ENCODE measurements at regions not wholly inside any gene's neighbourhood (a gene's known extent, or its start where the extent isn't known, plus 50 kb on each side); places are given as distances from the start of the nearest gene placed in this dataset.

- no peak for DNase-seq
These were observed 1084.9 kb downstream of the BRD1 start for GRCh38 chr22:48742556-48743343.

DNA sequence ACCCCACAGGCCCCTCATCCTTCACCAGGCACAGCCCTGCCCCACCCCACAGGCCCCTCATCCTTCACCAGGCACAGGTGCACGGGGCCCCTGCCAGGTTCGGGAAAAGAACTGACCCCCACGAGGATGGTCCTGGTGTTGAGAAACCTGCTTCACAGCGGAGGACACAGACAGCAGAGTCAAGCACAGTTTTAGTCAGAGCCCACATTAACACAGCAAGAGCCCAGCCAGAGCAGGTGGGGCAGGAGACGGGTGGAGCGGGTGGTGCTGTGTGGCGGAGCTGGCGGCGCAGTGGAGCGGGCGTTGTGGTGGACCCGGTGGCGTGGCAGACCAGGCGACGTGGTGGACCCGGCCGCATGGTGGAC is 1085.5 kb downstream of the BRD1 start:
- no peak for DNase-seq

DNA sequence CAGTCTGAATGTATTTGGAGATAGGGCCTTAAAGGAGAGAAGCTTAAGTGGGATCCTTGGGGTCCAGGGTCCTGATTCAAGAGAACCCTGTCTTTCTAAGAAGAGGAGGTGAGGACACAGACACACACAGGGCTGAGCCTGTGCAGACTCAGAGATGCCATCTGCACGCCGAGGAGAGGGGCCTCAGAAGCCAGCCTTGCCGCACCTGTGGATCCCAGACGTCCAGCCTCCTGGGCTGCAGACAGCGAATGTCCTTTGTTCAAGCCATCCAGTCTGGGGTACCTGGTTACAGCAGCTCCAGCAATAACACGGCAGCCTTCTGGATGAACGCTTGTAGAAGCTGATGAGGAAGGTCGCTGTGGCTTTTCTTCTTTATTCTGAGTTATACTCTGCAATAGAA is 1086.1 kb downstream of the BRD1 start:
- DNase-seq, result no peak

GRCh38 chr22:48740731-48741405 is 1086.8 kb downstream of the BRD1 start:
- DNase-seq, result no peak

GRCh38 chr22:48740086-48740730 is 1087.5 kb downstream of the BRD1 start:
- DNase-seq, result no peak

DNA sequence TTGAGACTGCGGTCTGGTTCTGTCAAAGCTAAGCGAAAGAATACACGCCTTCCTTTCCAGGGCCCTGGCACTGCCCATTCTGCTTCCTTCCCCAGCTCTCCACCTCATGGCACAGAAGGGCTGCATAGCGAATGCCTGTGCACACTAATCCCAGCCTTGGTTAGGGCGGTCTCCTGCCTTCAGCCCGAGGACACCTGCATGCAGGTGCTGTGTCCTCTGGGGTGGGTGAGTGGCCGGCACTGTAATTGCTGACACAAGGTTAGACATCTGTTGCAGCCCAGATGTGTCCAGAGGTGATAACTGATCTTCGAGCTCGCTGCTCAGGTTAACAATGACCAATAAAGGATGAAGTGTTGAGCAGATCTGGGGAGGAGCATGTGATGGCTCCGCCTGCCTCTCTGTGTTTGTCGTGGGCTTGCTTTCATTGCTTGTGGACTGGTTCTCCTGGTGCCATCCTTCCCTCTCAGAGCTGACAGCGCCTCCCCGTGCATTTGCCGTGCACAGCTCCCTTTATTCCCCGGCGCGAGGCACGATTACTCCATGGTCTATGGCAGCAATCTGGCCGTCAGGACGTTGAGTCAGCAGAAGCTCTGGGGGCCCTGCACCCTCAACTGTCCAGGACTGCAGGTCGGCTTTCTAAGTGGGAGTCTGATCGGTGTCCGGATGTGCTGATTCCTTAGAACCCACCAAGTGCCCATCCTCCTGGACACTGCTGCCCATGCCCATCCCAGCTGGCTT is 1088.2 kb downstream of the BRD1 start:
- no peak for DNase-seq

DNA sequence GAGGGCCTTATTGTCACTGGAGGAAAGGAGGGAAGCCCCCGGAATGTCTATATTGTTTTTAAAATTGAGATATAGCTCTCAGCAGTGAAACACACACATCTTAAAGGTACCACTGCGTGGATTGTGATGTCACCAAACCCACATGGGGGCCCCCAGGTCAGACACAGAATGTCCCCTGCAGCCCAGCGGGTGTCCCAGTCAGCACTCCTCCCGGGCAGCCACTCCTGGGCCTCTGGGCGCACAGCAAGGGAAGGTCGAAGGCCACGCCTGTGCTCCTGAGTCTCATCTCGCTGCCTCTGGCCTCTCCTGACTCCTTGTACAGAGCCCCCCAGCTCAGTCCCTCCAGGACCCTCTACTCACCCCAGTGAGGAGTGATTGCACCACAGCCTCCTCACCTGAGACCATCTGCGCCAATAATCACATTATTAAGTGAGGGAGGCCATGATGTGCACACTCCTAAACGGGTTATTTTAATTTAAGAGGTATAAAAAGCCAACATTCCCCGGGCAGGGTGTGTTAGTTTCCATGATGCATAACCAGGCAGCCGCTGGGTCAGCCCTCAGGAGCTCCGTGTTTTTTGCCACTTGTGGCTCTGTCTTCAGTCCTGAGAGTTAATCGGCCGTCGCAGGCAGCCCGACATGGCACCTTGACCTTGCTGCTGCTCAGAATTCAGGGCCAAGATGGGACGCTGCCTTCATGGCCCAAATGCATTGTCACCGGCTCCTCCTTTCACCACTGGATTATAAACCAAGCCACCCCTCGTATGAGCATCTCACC is 1089.3 kb downstream of the BRD1 start:
- DNase-seq, result no peak

DNA sequence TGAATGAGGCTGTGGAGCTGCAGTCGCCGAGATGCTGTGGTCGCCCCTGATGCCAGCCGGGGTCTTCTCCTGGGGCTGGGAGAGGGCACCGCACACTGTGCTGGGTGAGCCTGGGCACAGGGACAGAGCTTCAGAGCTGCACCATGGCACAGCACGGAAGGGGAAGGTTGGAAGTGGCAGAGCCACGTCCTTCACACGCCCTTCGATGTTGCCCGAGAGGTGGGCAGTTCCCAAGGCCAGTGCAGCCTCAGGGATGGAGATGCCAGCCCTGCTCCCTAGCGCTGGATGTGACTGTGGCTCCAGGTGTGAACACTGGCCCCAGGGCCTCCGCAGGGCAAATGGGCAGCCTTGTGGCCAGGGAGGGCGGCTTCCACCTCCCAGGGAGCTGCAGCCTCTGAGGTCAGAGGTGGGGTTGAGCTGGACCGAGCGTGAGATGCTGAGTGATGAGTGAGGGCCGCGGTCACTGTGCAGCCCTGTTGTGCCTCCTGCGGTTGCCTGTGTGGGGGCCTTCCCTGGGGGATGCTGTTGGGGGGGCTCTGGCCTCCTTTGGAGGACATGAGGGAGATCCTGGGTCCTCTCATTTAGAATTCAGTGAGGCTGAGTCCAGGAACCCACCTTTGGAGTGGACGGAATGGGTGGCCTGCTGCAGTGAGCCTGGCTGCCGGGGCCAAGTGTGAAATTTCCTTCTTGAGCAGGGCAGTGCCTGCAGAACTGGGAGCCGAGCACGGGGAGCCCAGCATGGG is 1090.0 kb downstream of the BRD1 start:
- no peak for DNase-seq

- DNase-seq, result no peak
These were observed 1090.8 kb downstream of the BRD1 start for GRCh38 chr22:48736593-48737460.

GRCh38 chr22:48734961-48735360 is 1092.7 kb downstream of the BRD1 start:
- no peak for DNase-seq

DNA sequence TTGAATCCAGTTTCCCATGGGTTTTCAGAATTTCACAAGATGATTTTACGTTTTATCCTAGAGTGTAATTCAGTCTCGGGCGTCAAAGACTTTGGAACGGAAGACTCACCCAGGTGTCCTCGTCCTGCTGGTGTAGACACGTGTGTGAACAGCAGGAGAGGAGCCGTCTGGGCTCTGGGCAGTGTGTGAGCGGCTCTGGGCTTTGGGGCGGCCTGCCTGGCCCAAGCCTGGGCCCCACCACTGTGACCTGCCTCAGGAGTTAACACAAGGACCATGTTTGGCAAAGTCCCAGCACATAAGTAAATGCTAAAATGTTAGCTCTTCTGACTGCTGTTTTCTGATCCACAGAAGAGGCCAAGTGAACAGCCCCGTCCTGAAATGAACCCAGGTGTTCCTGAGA is 1093.3 kb downstream of the BRD1 start:
- no peak for DNase-seq

GRCh38 chr22:48729499-48730171 is 1098.0 kb downstream of the BRD1 start:
- DNase-seq, result no peak

DNA sequence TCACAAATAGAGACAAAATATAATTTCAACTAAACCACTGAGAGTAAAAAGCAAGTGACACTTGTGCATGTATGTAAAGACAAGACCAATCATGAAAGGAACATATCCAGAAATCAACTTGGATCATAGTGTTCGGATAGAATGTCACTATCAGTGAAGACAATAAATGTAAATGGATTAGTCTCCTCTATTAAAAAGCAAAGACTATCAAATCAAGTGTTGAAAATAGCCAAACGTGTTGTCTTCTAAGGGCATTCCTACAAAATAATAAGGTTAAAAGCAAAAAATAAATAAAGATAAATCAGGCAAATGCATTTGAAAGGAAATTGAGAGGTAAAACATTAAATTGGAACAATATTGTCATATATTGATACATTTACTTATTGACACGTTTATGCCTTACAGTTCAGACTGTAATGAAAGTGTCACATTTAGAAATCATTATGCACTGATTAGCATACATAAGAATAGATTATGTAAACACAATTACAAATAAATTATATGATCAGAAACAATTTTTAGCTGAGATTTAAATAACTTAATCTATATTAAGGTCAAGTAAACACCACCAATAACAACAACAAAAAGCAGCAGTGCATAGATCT is 1100.1 kb downstream of the BRD1 start:
- DNase-seq, result no peak

GRCh38 chr22:48724899-48725298 is 1102.8 kb downstream of the BRD1 start:
- DNase-seq, result no peak

DNA sequence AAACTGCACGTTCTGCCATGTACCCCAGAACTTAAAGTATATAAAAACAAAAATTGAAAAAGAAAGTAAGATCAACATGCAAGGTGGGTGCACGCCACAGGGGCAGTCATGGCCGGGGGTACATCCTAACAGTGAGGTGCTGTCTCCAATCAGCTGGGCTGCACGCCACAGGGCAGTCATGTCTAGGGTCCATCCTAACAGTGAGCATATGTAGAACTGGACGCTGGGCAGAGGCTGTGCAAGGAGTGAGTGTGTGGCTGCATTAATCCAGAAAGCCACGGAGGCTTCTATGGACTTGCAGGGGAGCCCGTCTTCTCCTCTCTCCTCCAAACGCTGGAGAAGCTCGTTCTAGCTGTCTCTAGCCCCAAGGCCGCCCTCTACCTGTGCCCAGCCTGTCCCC is 1105.0 kb downstream of the BRD1 start:
- no peak for DNase-seq

- DNase-seq, result no peak
These were observed 1106.3 kb downstream of the BRD1 start for GRCh38 chr22:48721395-48721669.

DNA sequence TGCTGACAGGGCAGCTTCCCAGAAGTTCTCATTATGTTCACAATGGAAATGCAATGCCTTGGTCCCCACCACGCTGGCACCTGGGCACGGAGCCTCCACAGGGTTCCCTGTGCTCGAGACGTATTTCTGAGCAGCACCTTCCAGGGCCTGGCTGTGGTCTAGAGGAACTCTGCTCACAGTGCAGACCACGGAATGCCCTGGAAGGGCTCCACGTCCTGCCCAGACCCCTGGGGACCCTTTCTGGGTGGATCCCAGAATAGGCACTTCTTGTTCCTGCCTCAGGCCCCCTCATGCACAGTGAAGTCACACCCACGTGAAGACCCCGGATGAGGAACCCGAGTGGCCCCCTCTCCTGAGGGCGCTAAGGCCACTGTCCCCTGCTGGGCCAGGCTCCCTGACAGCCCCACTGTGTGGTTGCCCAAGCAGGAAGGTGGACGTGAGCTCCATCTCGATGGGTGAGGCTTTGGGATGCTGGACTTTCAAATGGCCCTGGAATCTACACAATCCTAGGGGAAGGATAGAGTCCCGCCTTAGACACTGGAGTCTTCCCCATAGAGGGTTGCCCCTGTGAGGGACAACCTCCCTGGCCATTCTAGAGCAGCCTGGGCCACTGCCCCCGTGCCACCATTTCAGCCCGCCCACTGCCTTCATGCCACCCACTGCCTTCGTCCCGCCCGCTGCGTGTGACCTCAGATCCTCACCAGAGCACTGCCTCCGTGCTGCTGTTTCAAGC is 1106.8 kb downstream of the BRD1 start:
- no peak for DNase-seq

DNA sequence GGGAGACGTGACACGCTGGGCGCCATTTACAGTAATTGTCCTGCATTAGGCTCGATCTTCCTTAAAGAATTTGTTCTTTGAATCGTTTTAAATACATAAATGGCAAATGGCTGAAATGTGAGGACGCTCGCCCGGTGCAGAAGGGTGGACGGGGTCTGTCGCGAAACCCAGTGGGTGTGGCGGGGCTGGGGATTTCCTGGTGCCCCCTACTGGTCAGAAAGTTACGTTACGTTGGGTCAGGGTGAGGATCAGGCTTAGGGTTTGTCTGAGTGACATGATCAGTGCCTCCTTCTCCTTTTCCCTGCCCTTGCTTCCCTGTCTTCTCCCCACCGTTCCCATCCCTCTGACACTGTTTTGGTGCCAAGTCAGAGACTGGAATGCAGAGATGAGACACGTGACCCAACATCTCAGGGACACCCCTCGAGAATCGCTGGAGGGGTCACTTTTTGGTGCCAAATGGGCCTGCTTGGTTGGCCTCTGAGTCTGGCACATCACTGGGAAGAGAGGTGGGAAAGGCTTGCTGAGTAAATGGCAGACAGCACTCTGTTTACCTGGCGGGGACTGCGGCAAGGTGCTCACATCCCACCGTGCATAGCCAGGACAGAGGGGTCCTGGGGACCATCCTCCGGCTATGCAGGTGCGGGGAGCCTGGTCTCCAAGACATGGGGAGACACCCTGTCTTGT is 1107.6 kb downstream of the BRD1 start:
- no peak for DNase-seq

All from amniotic stem cell (primary cell).